ENCODE measurements at regions not wholly inside any gene's neighbourhood (a gene's known extent, or its start where the extent isn't known, plus 50 kb on each side); places are given as distances from the start of the nearest gene placed in this dataset.

GRCh38 chr5:68426586-68426985, 211.0 kb downstream of the PIK3R1 start:
- intact Hi-C loops (cut with micrococcal nuclease): loop anchor here (10.0 kb wide), 1 partner anchor 1182 kb away; no protein-coding TSS in a partner anchor

- intact Hi-C loops (cut with micrococcal nuclease): loop anchor here (10.0 kb wide), 1 partner anchor 1184 kb away; no protein-coding TSS in a partner anchor
These were observed 212.8 kb downstream of the PIK3R1 start for GRCh38 chr5:68428231-68428811.

- intact Hi-C loops (cut with micrococcal nuclease): loop anchor here (10.0 kb wide), 1 partner anchor 1185 kb away; no protein-coding TSS in a partner anchor
These were observed 214.0 kb downstream of the PIK3R1 start for GRCh38 chr5:68429510-68429909.

GRCh38 chr5:68430279-68430678, 214.7 kb downstream of the PIK3R1 start:
- intact Hi-C loops (cut with micrococcal nuclease): loop anchor here (5.0 to 10.0 kb wide), 2 partner anchors 945 to 1588 kb away; no protein-coding TSS in a partner anchor

- intact Hi-C loops (cut with micrococcal nuclease): loop anchor here (5.0 to 10.0 kb wide), 2 partner anchors 944 to 1589 kb away; no protein-coding TSS in a partner anchor
These were observed 215.6 kb downstream of the PIK3R1 start for GRCh38 chr5:68431186-68431585.

GRCh38 chr5:68431601-68432337, 216.2 kb downstream of the PIK3R1 start:
- intact Hi-C loops (cut with micrococcal nuclease): loop anchor here (5.0 to 10.0 kb wide), 2 partner anchors 943 to 1589 kb away; no protein-coding TSS in a partner anchor

GRCh38 chr5:68432682-68433081, 217.1 kb downstream of the PIK3R1 start:
- intact Hi-C loops (cut with micrococcal nuclease): loop anchor here (5.0 to 10.0 kb wide), 2 partner anchors 942 to 1590 kb away; no protein-coding TSS in a partner anchor

- intact Hi-C loops (cut with micrococcal nuclease): loop anchor here (5.0 to 10.0 kb wide), 2 partner anchors 941 to 1591 kb away; no protein-coding TSS in a partner anchor
These were observed 218.0 kb downstream of the PIK3R1 start for GRCh38 chr5:68433526-68433922.

GRCh38 chr5:68433923-68434879, 218.6 kb downstream of the PIK3R1 start:
- intact Hi-C loops (cut with micrococcal nuclease): loop anchor here (1.0 to 10.0 kb wide), 16 partner anchors 9 to 1605 kb away; partner anchors contain the start of gene CENPH

- intact Hi-C loops (cut with micrococcal nuclease): loop anchor here (2.0 to 10.0 kb wide), 3 partner anchors 939 to 1607 kb away; no protein-coding TSS in a partner anchor
These were observed 220.1 kb downstream of the PIK3R1 start for GRCh38 chr5:68435611-68436010.

- intact Hi-C loops (cut with micrococcal nuclease): loop anchor here (10.0 kb wide), 1 partner anchor 938 kb away; no protein-coding TSS in a partner anchor
These were observed 221.3 kb downstream of the PIK3R1 start for GRCh38 chr5:68436686-68437520.

- intact Hi-C loops (cut with micrococcal nuclease): loop anchor here (10.0 kb wide), 1 partner anchor 936 kb away; no protein-coding TSS in a partner anchor
These were observed 223.3 kb downstream of the PIK3R1 start for GRCh38 chr5:68438876-68439275.

- intact Hi-C loops (cut with micrococcal nuclease): no loop called here
These were observed 224.7 kb downstream of the PIK3R1 start for GRCh38 chr5:68440245-68440644.

- intact Hi-C loops (cut with micrococcal nuclease): no loop called here
These were observed 225.1 kb downstream of the PIK3R1 start for GRCh38 chr5:68440651-68441050.

GRCh38 chr5:68441309-68442073, 225.9 kb downstream of the PIK3R1 start:
- intact Hi-C loops (cut with micrococcal nuclease): no loop called here

- intact Hi-C loops (cut with micrococcal nuclease): no loop called here
These were observed 227.5 kb downstream of the PIK3R1 start for GRCh38 chr5:68443091-68443490.

- intact Hi-C loops (cut with micrococcal nuclease): no loop called here
These were observed 228.5 kb downstream of the PIK3R1 start for GRCh38 chr5:68444048-68444447.

GRCh38 chr5:68444833-68445232, 229.3 kb downstream of the PIK3R1 start:
- intact Hi-C loops (cut with micrococcal nuclease): no loop called here
